ENCODE measurements at regions not wholly inside any gene's neighbourhood (a gene's known extent, or its start where the extent isn't known, plus 50 kb on each side); places are given as distances from the start of the nearest gene placed in this dataset.

DNA sequence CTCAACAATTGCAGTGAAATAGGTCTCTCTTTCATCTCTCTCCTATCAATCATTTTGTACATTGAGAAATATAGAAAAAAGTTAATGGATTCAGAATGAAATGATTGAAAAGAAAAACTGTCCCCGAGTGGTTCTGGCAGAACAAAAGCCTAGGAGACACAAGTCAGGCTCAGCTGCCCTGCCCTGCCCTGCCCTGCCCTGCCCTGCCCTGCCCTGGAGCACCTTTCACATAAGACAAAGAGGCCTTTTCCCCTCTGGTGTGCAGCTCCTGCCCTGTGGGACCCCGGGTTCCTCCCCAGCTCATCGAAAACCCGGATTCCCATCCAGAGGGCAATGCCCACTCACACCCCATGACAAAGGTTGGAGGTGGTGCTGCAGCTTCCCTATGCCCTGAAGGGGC is 94.7 kb downstream of the TEX26 start:
- no peak overlapping the region for H3K4me3 ChIP-seq (ENCODE audit: low read depth, low read length)
- DNase-seq (ENCODE audit: low read depth), result no peak
- in situ Hi-C loops (cut with HindIII; ENCODE audit: low sequenced_read_pairs), result no loop called here
- TF ChIP-seq, protein P1, sequence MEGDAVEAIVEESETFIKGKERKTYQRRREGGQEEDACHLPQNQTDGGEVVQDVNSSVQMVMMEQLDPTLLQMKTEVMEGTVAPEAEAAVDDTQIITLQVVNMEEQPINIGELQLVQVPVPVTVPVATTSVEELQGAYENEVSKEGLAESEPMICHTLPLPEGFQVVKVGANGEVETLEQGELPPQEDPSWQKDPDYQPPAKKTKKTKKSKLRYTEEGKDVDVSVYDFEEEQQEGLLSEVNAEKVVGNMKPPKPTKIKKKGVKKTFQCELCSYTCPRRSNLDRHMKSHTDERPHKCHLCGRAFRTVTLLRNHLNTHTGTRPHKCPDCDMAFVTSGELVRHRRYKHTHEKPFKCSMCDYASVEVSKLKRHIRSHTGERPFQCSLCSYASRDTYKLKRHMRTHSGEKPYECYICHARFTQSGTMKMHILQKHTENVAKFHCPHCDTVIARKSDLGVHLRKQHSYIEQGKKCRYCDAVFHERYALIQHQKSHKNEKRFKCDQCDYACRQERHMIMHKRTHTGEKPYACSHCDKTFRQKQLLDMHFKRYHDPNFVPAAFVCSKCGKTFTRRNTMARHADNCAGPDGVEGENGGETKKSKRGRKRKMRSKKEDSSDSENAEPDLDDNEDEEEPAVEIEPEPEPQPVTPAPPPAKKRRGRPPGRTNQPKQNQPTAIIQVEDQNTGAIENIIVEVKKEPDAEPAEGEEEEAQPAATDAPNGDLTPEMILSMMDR (IDR thresholded peaks at IDR 0.05; ENCODE audit: low read depth, low read length, missing control alignments), result no peak
